Ectodermal cell (in vitro differentiated cells): ENCODE measurements at regions not wholly inside any gene's neighbourhood (a gene's known extent, or its start where the extent isn't known, plus 50 kb on each side); places are given as distances from the start of the nearest gene placed in this dataset.

Experiments
- H3K27ac ChIP-seq: 2 replicates; pipeline ENCODE4 v1.7.0; 2013; ENCODE audit warnings: mild to moderate bottlenecking, low read depth, low read length; ENCODE audit not compliant: insufficient read depth, poor library complexity, severe bottlenecking
- H3K27me3 ChIP-seq: 2 replicates; pipeline ENCODE4 v1.7.0; 2013; ENCODE audit warnings: mild to moderate bottlenecking, low read length; ENCODE audit not compliant: insufficient read depth, control insufficient read depth, poor library complexity, severe bottlenecking
- H3K36me3 ChIP-seq: one replicate; pipeline ENCODE4 v1.7.0; 2013; ENCODE audit warnings: low read length; ENCODE audit not compliant: control insufficient read depth, insufficient read depth
- H3K4me1 ChIP-seq: one replicate; pipeline ENCODE4 v1.7.0; 2013; ENCODE audit warnings: low read length; ENCODE audit not compliant: control insufficient read depth, insufficient read depth
- H3K4me3 ChIP-seq: 2 replicates; pipeline ENCODE4 v1.7.0; 2013; ENCODE audit warnings: low read depth, low read length, control low read depth; ENCODE audit not compliant: insufficient read depth
- H3K9me3 ChIP-seq: 2 replicates; pipeline ENCODE4 v1.7.0; 2013; ENCODE audit warnings: mild to moderate bottlenecking, low read length, moderate library complexity; ENCODE audit not compliant: control insufficient read depth
- WGBS, 2 experiments: methylation state at CpG; one replicate each; pipeline ENCODE4 v1.1.7; 2013; ENCODE audit warnings: missing lambda C conversion rate in 2 of 2; 5-methylcytosine and 5-hydroxymethylcytosine counted together

DNA sequence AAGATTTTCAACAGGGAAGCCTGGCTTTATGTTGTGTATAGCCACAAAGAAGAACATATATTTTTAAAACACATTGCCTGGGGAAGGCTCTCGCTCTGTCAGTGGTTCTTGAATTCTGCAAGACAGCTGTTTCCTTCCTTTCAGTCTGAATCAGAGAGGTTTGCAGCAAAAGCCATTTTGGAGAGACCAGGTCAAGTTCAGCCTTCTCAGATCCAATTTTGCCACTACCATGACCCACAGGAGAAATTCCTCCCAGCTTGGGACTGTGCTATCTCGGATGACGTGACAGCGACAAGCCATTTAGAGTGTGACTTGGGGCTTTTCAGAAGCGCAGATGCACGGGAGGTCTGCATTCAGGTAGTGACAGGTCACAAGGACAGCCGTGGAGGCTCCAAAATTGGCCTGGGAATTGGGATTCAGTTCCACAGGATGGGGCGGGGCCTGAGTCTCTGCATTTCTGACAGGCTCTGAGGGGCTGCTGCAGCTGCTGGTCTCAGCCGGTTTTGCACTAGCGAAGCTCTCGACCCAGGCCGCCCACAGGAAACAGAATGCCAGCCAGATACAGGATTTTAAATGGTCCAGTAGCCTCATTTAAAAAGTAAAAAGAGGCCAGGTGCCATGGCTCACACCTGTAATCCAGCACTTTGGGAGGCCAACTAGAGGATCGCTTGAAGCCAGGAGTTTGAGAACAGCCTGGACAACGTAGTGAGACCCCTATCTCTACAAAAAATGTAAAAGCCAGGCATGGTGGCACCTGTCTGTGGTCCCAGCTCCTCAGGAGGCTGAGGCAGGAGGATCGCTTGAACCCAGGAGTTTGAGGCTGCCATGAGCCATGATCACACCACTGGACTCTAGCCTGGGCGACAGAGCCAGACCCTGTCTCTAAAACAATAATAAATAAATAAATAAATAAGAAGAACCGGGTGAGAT, 196.6 kb upstream of the CIBAR2 start:
- Histone ChIP-seq H3K27ac (no peak overlapping the region), H3K9me3 (no peaks in the 10 kb centered on the region), H3K4me1 (peaks cover 42% of the 10 kb centered on the region), H3K27me3 (peaks cover 36% of the 10 kb centered on the region), H3K36me3 (no peaks in the 10 kb centered on the region), H3K4me3 (no peak overlapping the region)
- WGBS, 2 experiments = 89 to 91% methylated on average over 16 of the region's 17 CpGs

DNA sequence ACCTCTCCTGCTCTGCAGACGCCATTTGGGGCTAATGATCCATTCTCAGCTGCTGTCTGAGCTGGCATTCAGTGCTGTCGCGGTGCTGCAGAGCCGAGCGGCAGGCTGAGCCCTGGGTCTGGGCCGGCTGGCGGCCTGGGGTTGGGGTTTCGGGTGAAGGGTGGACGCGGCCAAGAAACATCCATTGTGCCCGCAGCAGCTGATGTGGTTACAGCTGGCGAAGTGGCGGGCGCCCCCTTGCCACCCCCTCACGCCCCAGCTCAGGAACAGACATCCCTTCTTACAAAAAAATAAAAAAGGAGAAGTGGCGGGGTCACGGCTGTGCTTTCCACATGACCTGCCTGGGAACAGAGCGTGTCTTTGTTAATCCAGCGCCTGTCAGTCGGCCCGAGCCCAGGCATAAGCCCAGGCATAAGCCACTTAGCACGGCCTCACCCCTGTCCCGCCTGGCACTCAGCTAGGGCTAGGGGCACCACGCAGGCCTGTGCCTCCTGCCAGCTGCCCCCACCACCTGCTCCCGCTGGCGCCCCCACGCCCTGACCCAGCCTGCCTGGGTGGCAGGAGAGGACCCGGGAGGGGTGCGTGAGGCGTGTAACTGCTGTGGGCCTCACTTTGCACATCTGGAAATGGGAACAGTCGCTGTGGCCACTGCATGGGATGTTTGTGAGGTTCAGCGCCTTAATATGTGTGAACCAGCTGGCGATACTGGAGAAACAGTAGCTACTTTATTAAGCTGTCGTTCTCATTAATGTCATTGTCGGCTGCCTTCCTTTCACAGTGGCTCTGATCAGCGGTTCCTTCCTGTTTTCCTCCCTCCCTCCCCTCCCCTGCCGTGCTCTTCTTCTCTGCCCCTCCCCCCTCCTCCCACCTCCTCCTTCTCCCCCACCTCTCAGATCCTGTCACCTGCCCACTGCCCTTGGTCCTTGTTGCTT, 197.7 kb upstream of the CIBAR2 start:
- H3K9me3 ChIP-seq = no peaks in the 10 kb centered on the region
- peaks cover 36% of the 10 kb centered on the region for H3K27me3 ChIP-seq
- WGBS, 2 experiments = 50% methylated on average over 37 of the region's 37 CpGs
- no peaks in the 10 kb centered on the region for H3K36me3 ChIP-seq
- H3K27ac ChIP-seq = peak overlapping the region; percentile 11
- peaks cover 51% of the 10 kb centered on the region for H3K4me1 ChIP-seq
- no peak overlapping the region for H3K4me3 ChIP-seq

DNA sequence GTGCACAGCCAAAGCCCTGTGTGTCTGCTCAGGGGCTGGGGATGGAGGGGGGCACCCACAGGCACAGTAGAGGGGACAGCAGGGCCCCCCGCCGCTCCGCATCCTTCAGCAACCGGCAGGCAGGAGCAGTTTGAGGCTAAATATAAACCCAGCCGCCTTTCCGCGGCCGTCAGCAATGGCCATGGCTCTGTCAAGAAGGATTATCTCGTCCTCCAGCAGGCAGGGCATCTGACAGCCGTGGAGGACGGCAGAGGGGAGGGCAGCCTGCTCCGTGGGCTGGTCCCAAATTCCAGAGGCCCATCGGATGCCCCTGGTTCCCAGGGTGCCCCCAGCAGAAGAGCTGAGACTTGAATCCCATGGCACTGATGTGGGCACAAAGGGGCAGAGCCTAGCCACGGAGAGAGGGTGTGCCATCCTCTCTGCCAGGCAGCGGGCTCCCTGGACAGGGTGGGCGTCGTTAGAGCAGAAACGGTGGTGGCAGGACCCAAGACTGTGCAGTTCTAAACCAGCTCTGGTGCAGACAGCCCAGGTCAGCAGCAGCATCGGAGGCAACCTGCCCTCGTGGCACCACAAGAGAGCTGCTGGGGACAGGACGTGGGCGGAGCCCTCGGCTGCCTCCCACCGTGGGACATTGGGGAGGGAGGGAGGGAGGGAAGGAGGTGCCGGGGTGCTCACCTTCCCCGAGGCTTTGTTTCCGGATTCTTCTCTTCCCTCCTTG, 198.8 kb upstream of the CIBAR2 start:
- peaks cover 51% of the 10 kb centered on the region for H3K4me1 ChIP-seq
- 26 to 29% methylated on average over 27 of the region's 27 CpGs for WGBS, 2 experiments
- no peaks in the 10 kb centered on the region for H3K36me3 ChIP-seq
- no peak overlapping the region for H3K4me3 ChIP-seq
- peaks cover 36% of the 10 kb centered on the region for H3K27me3 ChIP-seq
- no peak overlapping the region for H3K27ac ChIP-seq
- no peaks in the 10 kb centered on the region for H3K9me3 ChIP-seq

DNA sequence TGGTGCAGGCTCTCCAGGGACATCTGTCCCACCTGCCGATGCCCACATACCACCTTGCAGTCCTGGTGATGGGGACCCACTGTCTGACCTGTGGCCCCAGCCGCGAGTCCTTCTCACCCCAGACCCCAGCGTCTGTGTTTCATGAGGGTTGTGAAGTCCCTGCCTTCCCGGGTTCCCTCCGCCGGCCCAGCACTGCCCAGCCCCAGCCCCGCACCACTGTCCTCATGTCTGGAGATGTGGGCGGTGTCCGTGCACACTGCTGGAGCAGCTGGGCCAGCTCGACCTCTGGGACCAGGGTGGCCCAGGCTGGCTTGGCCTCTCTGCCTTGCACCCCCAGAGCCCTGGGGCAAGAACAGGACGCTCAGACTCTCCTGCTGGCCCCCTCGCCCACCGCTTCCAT, 199.5 kb upstream of the CIBAR2 start:
- peaks cover 36% of the 10 kb centered on the region for H3K27me3 ChIP-seq
- no peaks in the 10 kb centered on the region for H3K36me3 ChIP-seq
- no peak overlapping the region for H3K4me3 ChIP-seq
- peaks cover 51% of the 10 kb centered on the region for H3K4me1 ChIP-seq
- 76 to 77% methylated on average over 14 of the region's 14 CpGs for WGBS, 2 experiments
- H3K27ac ChIP-seq = no peak overlapping the region
- H3K9me3 ChIP-seq = no peaks in the 10 kb centered on the region

DNA sequence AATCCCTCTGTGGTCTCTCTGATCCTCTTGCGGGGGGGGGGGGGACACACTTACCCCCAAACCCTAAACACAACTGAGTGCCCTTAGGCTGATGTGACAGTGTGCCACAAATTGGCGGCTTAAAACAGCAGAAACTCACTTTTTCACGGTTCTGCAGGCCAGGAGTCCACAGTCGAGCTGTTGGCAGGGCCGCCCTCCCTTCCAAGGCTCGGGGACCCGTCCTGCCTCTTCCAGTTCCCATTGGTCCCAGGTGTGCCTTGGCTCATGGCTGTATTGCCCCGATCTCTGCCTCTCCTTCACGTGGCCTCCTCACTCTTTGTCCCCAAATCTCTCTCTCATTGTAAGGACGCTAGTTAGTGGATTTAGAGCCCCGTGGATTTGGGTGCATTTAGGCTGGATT, 199.9 kb upstream of the CIBAR2 start:
- Histone ChIP-seq H3K4me3 (no peak overlapping the region), H3K4me1 (peaks cover 51% of the 10 kb centered on the region), H3K27ac (no peak overlapping the region), H3K27me3 (peaks cover 36% of the 10 kb centered on the region), H3K9me3 (no peaks in the 10 kb centered on the region), H3K36me3 (no peaks in the 10 kb centered on the region)
- 60 to 66% methylated on average over 11 of the region's 11 CpGs for WGBS, 2 experiments

DNA sequence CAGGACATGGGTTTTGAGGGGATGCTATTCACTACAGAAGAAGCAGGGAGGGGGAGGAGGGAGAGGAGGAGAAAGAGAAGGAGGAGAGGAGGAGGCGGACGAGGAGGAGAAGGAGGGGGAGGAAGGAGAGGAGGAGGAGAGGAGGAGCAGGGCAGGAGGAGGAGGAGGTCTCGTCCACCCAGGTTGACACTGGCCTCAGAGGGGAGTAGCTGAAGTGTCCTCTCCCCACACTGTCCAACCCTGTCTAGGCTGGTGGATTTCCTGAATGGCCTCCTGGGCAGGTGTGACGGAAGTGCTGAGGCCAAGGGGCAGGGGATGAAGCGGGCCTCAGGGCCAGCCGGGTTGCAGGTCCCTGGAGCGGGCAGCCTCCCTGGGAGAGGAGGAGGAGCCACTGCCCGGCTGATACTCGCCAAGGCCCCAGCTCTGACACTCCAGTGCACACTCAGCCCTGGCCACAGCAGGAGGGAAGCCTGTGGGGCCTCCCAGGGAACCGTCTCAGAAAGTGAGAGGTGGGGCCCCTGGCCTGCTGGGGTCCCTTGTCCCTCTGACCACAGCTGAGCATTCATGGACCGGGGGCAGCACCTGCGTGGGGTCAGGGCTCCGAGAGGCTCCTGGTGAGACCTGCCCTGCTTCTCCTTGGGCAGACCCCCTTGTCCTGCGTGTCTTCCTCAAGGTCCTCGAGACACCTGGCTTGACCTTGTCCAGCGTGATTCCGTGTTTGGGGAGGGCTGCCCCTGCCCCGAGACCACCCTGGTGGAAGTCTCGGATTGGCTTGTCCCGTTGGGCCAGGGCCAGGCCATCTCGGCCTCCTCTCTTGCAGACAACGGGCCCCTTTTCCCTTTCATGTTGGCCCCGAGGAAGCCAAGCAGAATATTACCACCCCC, 200.6 kb upstream of the CIBAR2 start:
- H3K4me1 ChIP-seq = peaks cover 51% of the 10 kb centered on the region
- no peaks in the 10 kb centered on the region for H3K9me3 ChIP-seq
- no peak overlapping the region for H3K4me3 ChIP-seq
- no peak overlapping the region for H3K27ac ChIP-seq
- H3K27me3 ChIP-seq = peaks cover 36% of the 10 kb centered on the region
- H3K36me3 ChIP-seq = no peaks in the 10 kb centered on the region
- 31 to 36% methylated on average over 22 to 23 of the region's 23 CpGs for WGBS, 2 experiments

DNA sequence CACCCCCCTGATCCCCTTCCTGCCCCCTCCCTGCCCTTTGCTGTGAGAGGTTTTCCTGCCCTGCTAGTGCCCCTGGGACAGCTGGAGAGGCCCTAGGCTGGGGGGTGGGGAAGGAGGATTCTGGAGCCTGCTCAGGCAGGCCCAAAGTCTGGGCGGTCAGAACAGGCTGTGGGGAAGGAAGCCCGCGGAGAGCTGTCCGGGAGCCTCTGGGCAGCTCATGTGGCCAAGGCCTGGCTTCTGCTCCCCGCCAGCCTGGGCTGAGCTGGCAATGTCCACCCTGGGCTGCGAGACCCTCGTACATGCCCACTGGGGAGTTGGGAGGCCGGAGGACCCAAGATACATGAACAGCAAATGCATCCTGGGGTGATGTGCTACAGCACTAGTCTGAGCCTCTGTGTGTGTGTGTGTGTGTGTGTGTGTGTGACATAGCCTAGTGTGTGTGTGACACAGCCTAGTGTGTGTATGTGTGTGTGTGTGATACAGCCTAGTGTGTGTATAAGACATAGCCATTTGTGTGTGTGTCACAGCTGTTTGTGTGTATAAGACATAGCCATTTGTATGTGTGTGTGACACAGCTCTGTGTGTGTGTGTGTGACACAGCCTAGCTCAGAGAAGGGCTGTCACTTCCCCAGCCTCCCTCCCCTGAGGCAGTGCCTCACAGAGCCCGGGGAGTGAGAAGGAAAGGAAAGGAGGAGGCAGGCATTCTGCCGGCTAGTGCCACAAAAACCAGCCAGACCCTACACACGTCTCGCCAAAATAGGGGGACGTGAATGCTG, 201.4 kb upstream of the CIBAR2 start:
- WGBS, 2 experiments = 68 to 70% methylated on average over 13 of the region's 13 CpGs
- Histone ChIP-seq H3K4me1 (peaks cover 51% of the 10 kb centered on the region), H3K27me3 (peaks cover 35% of the 10 kb centered on the region), H3K4me3 (no peak overlapping the region), H3K36me3 (no peaks in the 10 kb centered on the region), H3K9me3 (no peaks in the 10 kb centered on the region), H3K27ac (no peak overlapping the region)

DNA sequence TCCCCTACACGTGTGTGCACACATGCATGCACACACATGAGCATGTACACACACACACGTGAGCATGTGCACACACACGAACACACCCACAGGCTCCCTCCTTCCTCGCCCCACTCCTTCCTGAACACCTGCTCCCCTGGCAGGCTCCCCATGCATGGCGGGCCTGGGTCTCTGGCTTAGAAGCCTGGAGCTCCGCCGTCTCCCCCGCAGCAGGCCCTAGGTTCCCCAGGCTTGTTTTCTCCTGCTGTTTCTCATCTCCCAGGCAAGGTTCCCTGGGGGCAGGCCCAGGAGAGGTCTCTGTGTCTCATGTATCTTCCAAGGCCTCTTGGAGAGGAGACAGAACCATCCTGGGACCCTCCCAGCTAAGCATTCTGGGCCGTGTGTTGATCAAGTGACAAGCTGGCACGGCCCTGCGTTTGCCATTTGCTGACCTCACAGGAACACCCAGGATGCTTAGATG, 202.3 kb upstream of the CIBAR2 start:
- Histone ChIP-seq H3K9me3 (no peaks in the 10 kb centered on the region), H3K36me3 (no peaks in the 10 kb centered on the region), H3K4me3 (no peak overlapping the region), H3K27me3 (peaks cover 31% of the 10 kb centered on the region), H3K27ac (no peak overlapping the region), H3K4me1 (peaks cover 50% of the 10 kb centered on the region)
- WGBS, 2 experiments = 90 to 91% methylated on average over 11 of the region's 11 CpGs
